Keratinocyte (primary cell): ENCODE measurements at regions not wholly inside any gene's neighbourhood (a gene's known extent, or its start where the extent isn't known, plus 50 kb on each side); places are given as distances from the start of the nearest gene placed in this dataset.

Experiments used
- DNase-seq: peaks from one replicate; pipeline ENCODE4 v3.0.0-alpha.2; 2011; ENCODE audit warnings: low read depth, missing footprints, low spot score
- FAIRE-seq: peaks from 2 replicates; lab custom pipeline; 2011; peaks lifted over from hg19 to GRCh38; lab: Jason Lieb, UNC
- H2AFZ ChIP-seq: 2 replicates; pipeline ENCODE4 v1.6.0; 2012; ENCODE audit warnings: low read length, control low read depth, inconsistent platforms; ENCODE audit not compliant: control insufficient read depth
- H3K27ac ChIP-seq: 2 replicates; pipeline ENCODE4 v1.5.1; 2011; ENCODE audit warnings: low read length; ENCODE audit not compliant: control insufficient read depth, insufficient read depth
- H3K27me3 ChIP-seq: 3 replicates; pipeline ENCODE4 v1.6.0; 2011; ENCODE audit warnings: low read length; ENCODE audit not compliant: control insufficient read depth, insufficient read depth; ENCODE audit errors: extremely low read depth
- H3K36me3 ChIP-seq, 2 experiments: 2 replicates in 1 of 2; 3 replicates in 1 of 2; pipeline ENCODE4 v1.5.1; 2011; ENCODE audit warnings: low read length in 2 of 2, mild to moderate bottlenecking in 1 of 2; ENCODE audit not compliant: control insufficient read depth in 2 of 2, insufficient read depth in 2 of 2; ENCODE audit errors: extremely low read depth in 1 of 2
- H3K4me1 ChIP-seq: 3 replicates; pipeline ENCODE4 v1.5.1; 2011; ENCODE audit warnings: low read length; ENCODE audit not compliant: control insufficient read depth, insufficient read depth; ENCODE audit errors: extremely low read depth
- H3K4me2 ChIP-seq: 3 replicates; pipeline ENCODE4 v1.6.0; 2011; ENCODE audit warnings: low read depth, low read length; ENCODE audit not compliant: control insufficient read depth, insufficient read depth; ENCODE audit errors: extremely low read depth
- H3K4me3 ChIP-seq, 3 experiments: fragments of 200-600 bp in 1 of 3; sonication (generic) in 1 of 3; 2 replicates in 2 of 3; 3 replicates in 1 of 3; pipeline ENCODE4 v1.5.1; 2011 to 2016; ENCODE audit warnings: low read length in 3 of 3, mild to moderate bottlenecking in 3 of 3, control low read depth in 2 of 3, inconsistent platforms in 1 of 3, low read depth in 1 of 3, mixed read lengths in 1 of 3, mixed run types in 1 of 3, moderate library complexity in 1 of 3; ENCODE audit not compliant: control insufficient read depth in 2 of 3, insufficient read depth in 2 of 3; ENCODE audit errors: extremely low read depth in 1 of 3
- H3K79me2 ChIP-seq: 2 replicates; pipeline ENCODE4 v1.6.0; 2012; ENCODE audit warnings: low read length; ENCODE audit not compliant: control insufficient read depth, insufficient read depth
- H3K9ac ChIP-seq: 3 replicates; pipeline ENCODE4 v1.6.0; 2011; ENCODE audit warnings: low read length; ENCODE audit not compliant: control insufficient read depth, insufficient read depth; ENCODE audit errors: extremely low read depth
- H3K9me1 ChIP-seq: 3 replicates; pipeline ENCODE4 v1.6.0; 2011; ENCODE audit warnings: low read length; ENCODE audit not compliant: control insufficient read depth, insufficient read depth; ENCODE audit errors: extremely low read depth
- H3K9me3 ChIP-seq: 2 replicates; pipeline ENCODE4 v1.5.1; 2012; ENCODE audit warnings: low read depth, low read length; ENCODE audit not compliant: control insufficient read depth
- H4K20me1 ChIP-seq: 3 replicates; pipeline ENCODE4 v1.6.0; 2011; ENCODE audit warnings: low read length; ENCODE audit not compliant: control insufficient read depth, insufficient read depth; ENCODE audit errors: extremely low read depth
- EZH2 ChIP-seq: IDR thresholded peaks from one replicate; pipeline ENCODE4 v1.6.1; 2012; ENCODE audit warnings: inconsistent platforms, mild to moderate bottlenecking, low read length, moderate library complexity
- dilution Hi-C: fragments of 300-500 bp; cut with MboI; formaldehyde crosslinking; loops from one replicate; pipeline ENCODE4 v1.7.0; 2020; ENCODE audit warnings: low sequenced_read_pairs; ENCODE audit not compliant: extremely low pct_ligation_motif_present
- TF ChIP-seq, protein P1 (sequence below), 3 experiments: IDR thresholded peaks in 1 of 3; conservative IDR thresholded peaks in 1 of 3; optimal IDR thresholded peaks in 1 of 3; 2 replicates in 2 of 3; 3 replicates in 1 of 3; pipeline versions ENCODE3 to v1.5.1; 2011; ENCODE audit warnings: low read length in 3 of 3, mild to moderate bottlenecking in 3 of 3, moderate library complexity in 2 of 3, control low read depth in 1 of 3, inconsistent platforms in 1 of 3; ENCODE audit not compliant: insufficient read depth in 2 of 3; ENCODE audit errors: extremely low read depth in 1 of 3

- H3K9me1 ChIP-seq: no peaks in the 10 kb centered on the region
- no peaks in the 10 kb centered on the region for H3K27me3 ChIP-seq
- no peak for FAIRE-seq
- no peak overlapping the region for H3K9ac ChIP-seq
- no peak for DNase-seq
- no peaks in the 10 kb centered on the region for H3K4me1 ChIP-seq
- no peaks in the 10 kb centered on the region for H4K20me1 ChIP-seq
- H3K79me2 ChIP-seq: no peaks in the 10 kb centered on the region
- no peak overlapping the region for H3K4me2 ChIP-seq
- no peak overlapping the region for H2AFZ ChIP-seq
- TF ChIP-seq, protein P1, sequence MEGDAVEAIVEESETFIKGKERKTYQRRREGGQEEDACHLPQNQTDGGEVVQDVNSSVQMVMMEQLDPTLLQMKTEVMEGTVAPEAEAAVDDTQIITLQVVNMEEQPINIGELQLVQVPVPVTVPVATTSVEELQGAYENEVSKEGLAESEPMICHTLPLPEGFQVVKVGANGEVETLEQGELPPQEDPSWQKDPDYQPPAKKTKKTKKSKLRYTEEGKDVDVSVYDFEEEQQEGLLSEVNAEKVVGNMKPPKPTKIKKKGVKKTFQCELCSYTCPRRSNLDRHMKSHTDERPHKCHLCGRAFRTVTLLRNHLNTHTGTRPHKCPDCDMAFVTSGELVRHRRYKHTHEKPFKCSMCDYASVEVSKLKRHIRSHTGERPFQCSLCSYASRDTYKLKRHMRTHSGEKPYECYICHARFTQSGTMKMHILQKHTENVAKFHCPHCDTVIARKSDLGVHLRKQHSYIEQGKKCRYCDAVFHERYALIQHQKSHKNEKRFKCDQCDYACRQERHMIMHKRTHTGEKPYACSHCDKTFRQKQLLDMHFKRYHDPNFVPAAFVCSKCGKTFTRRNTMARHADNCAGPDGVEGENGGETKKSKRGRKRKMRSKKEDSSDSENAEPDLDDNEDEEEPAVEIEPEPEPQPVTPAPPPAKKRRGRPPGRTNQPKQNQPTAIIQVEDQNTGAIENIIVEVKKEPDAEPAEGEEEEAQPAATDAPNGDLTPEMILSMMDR (optimal IDR thresholded peaks at IDR 0.05 in 1 of 3, IDR thresholded peaks at IDR 0.05 in 1 of 3, conservative IDR thresholded peaks at IDR 0.05 in 1 of 3; ENCODE audit: extremely low read depth in 1 of 3, insufficient read depth in 2 of 3, low read length in 3 of 3): no peak
- no peak for TF ChIP-seq EZH2
- H3K4me3 ChIP-seq: no peak overlapping the region
- dilution Hi-C loops: no loop called here
- no peak overlapping the region for H3K27ac ChIP-seq
- H3K9me3 ChIP-seq: peaks cover 4% of the 10 kb centered on the region
- no peaks in the 10 kb centered on the region for H3K36me3 ChIP-seq
Observed at GRCh38 chr6:14259594-14260152, 142.1 kb downstream of the CD83 start.

DNA sequence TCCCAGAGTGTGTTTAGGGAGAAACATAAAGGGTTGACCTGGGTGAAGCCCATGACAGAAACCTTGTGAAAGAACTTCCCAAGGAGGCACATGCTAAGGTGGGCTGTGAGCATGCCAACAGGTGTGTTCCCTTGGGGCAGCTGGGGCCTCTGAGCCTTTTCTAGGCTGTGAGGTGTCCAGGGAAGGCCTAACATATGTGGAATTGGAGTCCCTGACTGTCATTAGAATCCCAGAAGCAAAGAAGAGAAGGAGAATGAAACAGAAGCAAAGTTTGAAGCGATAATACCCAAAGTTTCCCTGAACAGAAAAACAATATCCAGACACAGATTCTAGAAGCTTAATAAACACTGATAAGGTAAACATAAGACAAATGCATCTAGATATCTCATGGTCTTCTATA, 143.3 kb downstream of the CD83 start:
- TF ChIP-seq EZH2: no peak
- TF ChIP-seq, protein P1 (optimal IDR thresholded peaks at IDR 0.05 in 1 of 3, IDR thresholded peaks at IDR 0.05 in 1 of 3, conservative IDR thresholded peaks at IDR 0.05 in 1 of 3; ENCODE audit: extremely low read depth in 1 of 3, insufficient read depth in 2 of 3, low read length in 3 of 3): no peak
- H3K4me2 ChIP-seq: no peak overlapping the region
- no peak for FAIRE-seq
- dilution Hi-C loops: no loop called here
- no peak for DNase-seq
- H3K4me3 ChIP-seq: no peak overlapping the region
- no peaks in the 10 kb centered on the region for H4K20me1 ChIP-seq
- no peaks in the 10 kb centered on the region for H3K79me2 ChIP-seq
- H3K9me3 ChIP-seq: peaks cover 4% of the 10 kb centered on the region
- H3K27me3 ChIP-seq: no peaks in the 10 kb centered on the region
- H3K4me1 ChIP-seq: no peaks in the 10 kb centered on the region
- no peak overlapping the region for H3K9ac ChIP-seq
- H3K36me3 ChIP-seq: no peaks in the 10 kb centered on the region
- H3K9me1 ChIP-seq: no peaks in the 10 kb centered on the region
- H2AFZ ChIP-seq: no peak overlapping the region
- no peak overlapping the region for H3K27ac ChIP-seq
